HEK293 (cell line): ENCODE measurements at regions not wholly inside any gene's neighbourhood (a gene's known extent, or its start where the extent isn't known, plus 50 kb on each side); places are given as distances from the start of the nearest gene placed in this dataset.

Source experiments
- GLIS2 ChIP-seq: fragments of 450-650 bp; formaldehyde crosslinking; IDR thresholded peaks from 2 replicates; pipeline ENCODE4 v1.5.1; 2016; ENCODE audit warnings: missing biosample characterization, missing genetic modification characterization
- ZNF155 ChIP-seq: fragments of 450-650 bp; formaldehyde crosslinking; IDR thresholded peaks from 2 replicates; pipeline ENCODE4 v1.5.1; 2016; ENCODE audit warnings: missing biosample characterization, missing genetic modification characterization
- TF ChIP-seq, protein P1 (sequence below): fragments of 450-650 bp; formaldehyde crosslinking; IDR thresholded peaks from 2 replicates; pipeline ENCODE4 v1.5.1; 2016; ENCODE audit warnings: missing biosample characterization, missing genetic modification characterization
- TF ChIP-seq, protein P2 (sequence below): fragments of 450-650 bp; formaldehyde crosslinking; IDR thresholded peaks from 2 replicates; pipeline ENCODE4 v1.5.1; 2016; ENCODE audit warnings: missing biosample characterization, missing genetic modification characterization

DNA sequence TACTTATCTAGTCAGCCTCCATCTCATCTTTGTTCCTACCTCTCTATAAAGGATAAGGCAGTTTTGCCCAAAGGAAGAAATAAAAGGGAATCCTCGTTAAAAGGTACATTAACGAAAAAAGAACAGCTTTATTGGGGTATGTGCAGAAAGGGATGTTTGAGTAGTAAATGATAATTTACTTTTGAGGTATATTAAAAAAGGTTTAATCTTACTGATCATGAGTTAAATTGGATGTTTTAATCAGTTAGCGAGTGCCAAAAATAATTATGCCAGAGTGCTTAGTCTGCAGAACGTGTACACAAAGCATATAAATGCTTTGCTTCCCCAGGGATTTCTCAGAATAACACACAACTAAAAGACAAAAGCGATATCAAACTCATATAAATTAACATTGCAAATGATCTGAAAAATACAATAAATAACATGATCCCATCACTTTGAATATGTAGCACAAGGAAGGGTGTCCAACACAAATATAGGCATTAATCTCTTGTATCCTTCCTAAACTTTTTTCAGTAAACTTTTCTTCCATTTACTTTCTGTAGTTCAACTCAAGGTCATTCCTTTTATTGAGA, 865.0 kb downstream of the NR2F1-AS1 start:
- TF ChIP-seq, protein P1, sequence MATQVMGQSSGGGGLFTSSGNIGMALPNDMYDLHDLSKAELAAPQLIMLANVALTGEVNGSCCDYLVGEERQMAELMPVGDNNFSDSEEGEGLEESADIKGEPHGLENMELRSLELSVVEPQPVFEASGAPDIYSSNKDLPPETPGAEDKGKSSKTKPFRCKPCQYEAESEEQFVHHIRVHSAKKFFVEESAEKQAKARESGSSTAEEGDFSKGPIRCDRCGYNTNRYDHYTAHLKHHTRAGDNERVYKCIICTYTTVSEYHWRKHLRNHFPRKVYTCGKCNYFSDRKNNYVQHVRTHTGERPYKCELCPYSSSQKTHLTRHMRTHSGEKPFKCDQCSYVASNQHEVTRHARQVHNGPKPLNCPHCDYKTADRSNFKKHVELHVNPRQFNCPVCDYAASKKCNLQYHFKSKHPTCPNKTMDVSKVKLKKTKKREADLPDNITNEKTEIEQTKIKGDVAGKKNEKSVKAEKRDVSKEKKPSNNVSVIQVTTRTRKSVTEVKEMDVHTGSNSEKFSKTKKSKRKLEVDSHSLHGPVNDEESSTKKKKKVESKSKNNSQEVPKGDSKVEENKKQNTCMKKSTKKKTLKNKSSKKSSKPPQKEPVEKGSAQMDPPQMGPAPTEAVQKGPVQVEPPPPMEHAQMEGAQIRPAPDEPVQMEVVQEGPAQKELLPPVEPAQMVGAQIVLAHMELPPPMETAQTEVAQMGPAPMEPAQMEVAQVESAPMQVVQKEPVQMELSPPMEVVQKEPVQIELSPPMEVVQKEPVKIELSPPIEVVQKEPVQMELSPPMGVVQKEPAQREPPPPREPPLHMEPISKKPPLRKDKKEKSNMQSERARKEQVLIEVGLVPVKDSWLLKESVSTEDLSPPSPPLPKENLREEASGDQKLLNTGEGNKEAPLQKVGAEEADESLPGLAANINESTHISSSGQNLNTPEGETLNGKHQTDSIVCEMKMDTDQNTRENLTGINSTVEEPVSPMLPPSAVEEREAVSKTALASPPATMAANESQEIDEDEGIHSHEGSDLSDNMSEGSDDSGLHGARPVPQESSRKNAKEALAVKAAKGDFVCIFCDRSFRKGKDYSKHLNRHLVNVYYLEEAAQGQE (tag by site-specific recombination), result no peak
- TF ChIP-seq, protein P2, sequence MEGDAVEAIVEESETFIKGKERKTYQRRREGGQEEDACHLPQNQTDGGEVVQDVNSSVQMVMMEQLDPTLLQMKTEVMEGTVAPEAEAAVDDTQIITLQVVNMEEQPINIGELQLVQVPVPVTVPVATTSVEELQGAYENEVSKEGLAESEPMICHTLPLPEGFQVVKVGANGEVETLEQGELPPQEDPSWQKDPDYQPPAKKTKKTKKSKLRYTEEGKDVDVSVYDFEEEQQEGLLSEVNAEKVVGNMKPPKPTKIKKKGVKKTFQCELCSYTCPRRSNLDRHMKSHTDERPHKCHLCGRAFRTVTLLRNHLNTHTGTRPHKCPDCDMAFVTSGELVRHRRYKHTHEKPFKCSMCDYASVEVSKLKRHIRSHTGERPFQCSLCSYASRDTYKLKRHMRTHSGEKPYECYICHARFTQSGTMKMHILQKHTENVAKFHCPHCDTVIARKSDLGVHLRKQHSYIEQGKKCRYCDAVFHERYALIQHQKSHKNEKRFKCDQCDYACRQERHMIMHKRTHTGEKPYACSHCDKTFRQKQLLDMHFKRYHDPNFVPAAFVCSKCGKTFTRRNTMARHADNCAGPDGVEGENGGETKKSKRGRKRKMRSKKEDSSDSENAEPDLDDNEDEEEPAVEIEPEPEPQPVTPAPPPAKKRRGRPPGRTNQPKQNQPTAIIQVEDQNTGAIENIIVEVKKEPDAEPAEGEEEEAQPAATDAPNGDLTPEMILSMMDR (tag by site-specific recombination), result no peak
- TF ChIP-seq GLIS2 (no peak), ZNF155 (no peak)
